ENCODE measurements at regions not wholly inside any gene's neighbourhood (a gene's known extent, or its start where the extent isn't known, plus 50 kb on each side); places are given as distances from the start of the nearest gene placed in this dataset.

- no peak for TF ChIP-seq CTCF (conservative IDR thresholded peaks at IDR 0.05)
- TF ChIP-seq EZH2 (IDR thresholded peaks at IDR 0.05; ENCODE audit: low read depth): no peak
Measured at GRCh38 chr1:55813618-55814017, 598.5 kb upstream of the USP24 start.
